GM18867 (cell line): ENCODE measurements at regions not wholly inside any gene's neighbourhood (a gene's known extent, or its start where the extent isn't known, plus 50 kb on each side); places are given as distances from the start of the nearest gene placed in this dataset.

Experiments used
- ATAC-seq: cut with Tn5 transposase; IDR thresholded peaks from one replicate; pipeline ENCODE4 v1.9.1; 2021; ENCODE audit warnings: mild to moderate bottlenecking, moderate library complexity; ENCODE audit not compliant: unreplicated experiment

GRCh38 chr3:68328049-68328448 is 604.3 kb downstream of the TAFA4 start:
- no peak for ATAC-seq

- no peak for ATAC-seq
Measured at GRCh38 chr3:68315964-68316363, 616.4 kb downstream of the TAFA4 start.

GRCh38 chr3:68315546-68315945 is 616.8 kb downstream of the TAFA4 start:
- no peak for ATAC-seq

GRCh38 chr3:68306571-68306970 is 625.8 kb downstream of the TAFA4 start:
- no peak for ATAC-seq

DNA sequence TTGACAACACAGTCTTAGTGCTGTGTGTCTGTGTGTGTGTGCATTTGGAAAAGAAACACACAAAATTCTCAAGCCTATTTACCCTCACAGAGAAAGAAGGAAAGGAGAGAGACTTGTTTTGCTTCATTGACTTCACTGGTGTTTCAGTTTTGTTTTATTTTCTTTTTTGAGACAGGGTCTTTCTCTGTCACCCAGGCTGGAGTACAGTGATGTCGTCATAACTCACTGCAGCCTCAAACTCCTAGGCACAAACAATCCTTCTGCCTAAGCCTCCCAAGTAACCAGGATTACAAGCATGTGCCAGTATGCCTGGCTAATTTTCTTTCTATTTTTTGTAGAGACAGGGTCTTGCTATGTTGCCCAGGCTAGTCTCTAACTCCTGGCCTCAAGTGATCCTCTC is 636.9 kb downstream of the TAFA4 start:
- no peak for ATAC-seq

- ATAC-seq = no peak
Measured at GRCh38 chr3:68290333-68290732, 635.9 kb upstream of the SUCLG2 start.

GRCh38 chr3:68288085-68288484 is 633.7 kb upstream of the SUCLG2 start:
- ATAC-seq = no peak

DNA sequence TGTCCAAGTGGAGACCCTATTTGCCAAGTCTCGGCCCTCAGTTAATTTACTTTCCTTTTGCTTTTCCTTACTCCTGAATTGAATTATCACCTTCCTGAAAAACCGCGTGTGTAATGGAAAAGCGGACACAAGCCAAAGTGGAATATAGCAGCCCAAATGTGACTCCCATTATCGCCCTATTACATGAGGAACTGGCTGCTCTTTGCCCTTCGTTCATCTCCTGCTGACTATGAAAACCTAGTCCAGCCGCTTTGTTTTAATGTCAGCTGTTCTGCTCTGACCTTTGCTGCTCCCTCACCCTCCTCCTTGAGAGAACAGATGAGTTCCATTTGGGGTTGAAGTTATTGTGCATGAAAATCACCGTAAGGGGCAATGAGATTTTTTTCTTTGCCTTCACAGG is 632.7 kb upstream of the SUCLG2 start:
- no peak for ATAC-seq

- ATAC-seq = no peak
Measured at GRCh38 chr3:68274286-68274685, 619.9 kb upstream of the SUCLG2 start.

GRCh38 chr3:68271145-68271544 is 616.7 kb upstream of the SUCLG2 start:
- ATAC-seq = no peak

GRCh38 chr3:68256635-68257223 is 602.3 kb upstream of the SUCLG2 start:
- no peak for ATAC-seq

DNA sequence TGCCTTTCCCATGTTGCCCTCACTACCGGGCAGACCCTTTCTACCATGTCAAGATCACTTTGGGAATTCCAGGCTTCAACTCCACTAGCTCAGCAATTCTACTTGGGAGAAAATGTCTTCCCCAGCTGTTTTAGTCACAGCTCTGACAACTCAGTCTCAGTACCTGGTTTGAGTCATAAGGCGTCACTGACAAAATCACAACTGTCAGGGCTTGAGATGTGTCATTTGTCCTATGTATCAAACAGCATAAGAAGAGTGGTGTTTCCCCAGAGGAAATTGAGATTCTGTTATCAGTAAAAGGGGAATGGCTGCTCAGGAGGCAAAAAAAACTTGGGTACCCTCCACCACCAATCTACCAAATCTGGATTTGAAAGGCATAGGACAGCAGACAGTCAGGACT is 594.9 kb upstream of the SUCLG2 start:
- peak; percentile 48 for ATAC-seq

DNA sequence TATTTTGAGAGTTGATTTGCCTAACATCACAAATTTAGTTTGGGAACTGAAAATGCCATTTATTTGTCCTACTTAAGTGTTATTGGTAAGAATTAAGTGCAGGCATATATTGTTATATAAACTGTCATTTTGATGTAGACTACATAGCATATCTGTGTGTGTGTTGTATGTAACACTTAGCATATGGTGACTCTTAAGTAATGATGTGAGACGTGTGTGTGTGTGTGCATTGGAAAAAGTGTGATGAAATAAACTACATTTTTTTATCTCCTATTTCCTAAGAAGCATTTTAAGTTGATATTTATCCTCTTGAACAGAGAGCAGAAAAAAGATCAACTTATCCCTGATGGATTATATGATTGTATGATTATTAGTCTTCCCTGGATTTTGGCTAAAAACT is 588.2 kb upstream of the SUCLG2 start:
- ATAC-seq = no peak

- ATAC-seq = no peak
Measured at GRCh38 chr3:68239542-68239941, 585.1 kb upstream of the SUCLG2 start.

- no peak for ATAC-seq
Measured at GRCh38 chr3:68234076-68234780, 579.8 kb upstream of the SUCLG2 start.

DNA sequence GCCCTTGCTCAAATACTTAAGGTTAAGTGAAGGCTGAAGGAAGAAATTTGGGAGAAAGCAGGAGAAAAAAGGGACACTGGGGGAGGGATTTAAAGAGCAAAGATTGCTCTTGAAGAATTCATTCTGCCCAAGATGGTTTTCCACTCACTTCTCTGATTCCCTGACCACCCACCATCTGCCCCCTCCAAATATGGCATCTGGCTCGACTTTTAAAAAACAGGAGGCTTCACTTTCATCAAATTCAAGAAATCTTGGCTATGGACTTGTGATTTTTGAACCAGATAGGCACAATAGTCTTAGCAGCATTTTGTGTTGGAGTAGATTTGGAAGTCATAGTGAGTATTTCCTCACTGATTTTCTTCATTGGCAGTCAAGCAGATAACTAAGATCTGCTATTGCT is 574.4 kb upstream of the SUCLG2 start:
- no peak for ATAC-seq

GRCh38 chr3:68220832-68221231 is 566.4 kb upstream of the SUCLG2 start:
- no peak for ATAC-seq

DNA sequence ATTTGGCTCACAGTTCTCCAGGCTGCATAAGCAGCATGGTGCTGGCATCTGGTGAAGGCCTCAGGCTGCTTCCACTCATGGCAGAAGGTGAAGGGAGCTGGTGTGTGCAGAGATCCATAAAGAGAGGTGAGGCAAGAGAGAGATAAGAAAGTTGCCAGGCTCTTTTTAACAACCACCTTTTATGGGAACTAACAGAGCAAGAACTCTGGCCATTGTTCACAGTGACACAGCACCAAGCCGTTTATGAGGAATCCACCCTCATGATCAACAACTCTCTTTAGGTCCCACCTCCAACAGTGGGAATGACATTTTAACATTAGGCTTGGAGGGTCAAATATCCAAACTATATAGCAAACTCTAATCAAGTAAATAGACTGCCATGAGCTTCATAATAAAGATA is 557.2 kb upstream of the SUCLG2 start:
- ATAC-seq = no peak

- no peak for ATAC-seq
Measured at GRCh38 chr3:68210635-68211034, 556.2 kb upstream of the SUCLG2 start.

DNA sequence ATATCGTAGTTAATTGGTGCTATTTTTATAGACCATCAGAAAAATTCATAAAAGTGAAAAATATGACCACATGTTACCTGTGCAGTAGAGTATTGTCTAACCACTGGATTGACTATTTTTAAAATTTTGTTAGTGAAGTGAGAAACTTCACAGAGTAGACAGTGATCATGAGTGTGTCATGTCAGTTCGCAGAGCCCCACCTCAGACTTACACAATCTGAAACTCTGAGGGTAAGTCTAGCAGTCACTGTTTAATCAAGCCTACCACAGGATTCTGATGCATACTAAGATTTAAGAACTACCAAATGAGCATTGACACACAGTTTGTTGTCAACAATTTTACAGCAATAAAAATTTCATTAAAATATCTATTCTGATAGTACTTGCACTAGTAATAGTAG is 552.9 kb upstream of the SUCLG2 start:
- ATAC-seq = no peak

GRCh38 chr3:68206524-68207117 is 552.2 kb upstream of the SUCLG2 start:
- no peak for ATAC-seq

- ATAC-seq = no peak
Measured at GRCh38 chr3:68186733-68187132, 532.3 kb upstream of the SUCLG2 start.

GRCh38 chr3:68176600-68176999 is 522.2 kb upstream of the SUCLG2 start:
- no peak for ATAC-seq
